Right cardiac atrium (tissue), 5 donors: ENCODE measurements at regions not wholly inside any gene's neighbourhood (a gene's known extent, or its start where the extent isn't known, plus 50 kb on each side); places are given as distances from the start of the nearest gene placed in this dataset.
"Not testable (repeated sequence)": the region's sequence is repeated elsewhere in the genome, so short reads cannot be mapped to it uniquely, and the experiment has no call there.

Source experiments
- ATAC-seq, 2 donors: fragments of 200-7000 bp; cut with Tn5 transposase; one replicate each; pipeline versions ENCODE4 v1.8.0 to v1.9.1; 2020; ENCODE audit warnings: moderate library complexity in 2 of 2, mild to moderate bottlenecking in 1 of 2
- DNase-seq, 3 donors: peaks; one replicate each; pipeline ENCODE4 v3.0.0-alpha.2; 2020
- H3K27ac ChIP-seq: one replicate; pipeline ENCODE4 v1.5.1; 2013; ENCODE audit warnings: mild to moderate bottlenecking, low read length, control low read depth, moderate library complexity
- H3K27me3 ChIP-seq: one replicate; pipeline ENCODE4 v1.6.1; 2013; ENCODE audit not compliant: control insufficient read depth, insufficient read depth
- H3K4me1 ChIP-seq: one replicate; pipeline ENCODE4 v1.6.1; 2013; ENCODE audit warnings: low read length; ENCODE audit not compliant: control insufficient read depth, insufficient read depth
- H3K4me3 ChIP-seq: one replicate; pipeline ENCODE4 v1.5.1; 2013; ENCODE audit warnings: low read length, control low read depth
- H3K9me3 ChIP-seq: one replicate; pipeline ENCODE4 v1.6.1; 2013; ENCODE audit warnings: low read length; ENCODE audit not compliant: control insufficient read depth
- WGBS: extraction: QIAGEN DNeasy Blood & Tissue Kit; methylation state at CpG from one replicate; pipeline ENCODE4 v1.1.7; 2013; 5-methylcytosine and 5-hydroxymethylcytosine counted together
- intact Hi-C, 4 donors: fragments of 100-400 bp; cut with DNase I; formaldehyde crosslinking; loops; one replicate each; pipeline versions ENCODE4 v1.11.0 to v1.14.0; 2022 to 2023
- donor health status: healthy with polysubstance abuse.
- donor health status: DM: no; HTN: yes; CAD: no.
- donor health status: DM: no; HTN: no; CAD: no.
- donor health status: DM: no; HTN: yes; CAD: no; lungs with severe emphysema.
- donor health status: DM: yes; HTN: yes; CAD: no.

DNA sequence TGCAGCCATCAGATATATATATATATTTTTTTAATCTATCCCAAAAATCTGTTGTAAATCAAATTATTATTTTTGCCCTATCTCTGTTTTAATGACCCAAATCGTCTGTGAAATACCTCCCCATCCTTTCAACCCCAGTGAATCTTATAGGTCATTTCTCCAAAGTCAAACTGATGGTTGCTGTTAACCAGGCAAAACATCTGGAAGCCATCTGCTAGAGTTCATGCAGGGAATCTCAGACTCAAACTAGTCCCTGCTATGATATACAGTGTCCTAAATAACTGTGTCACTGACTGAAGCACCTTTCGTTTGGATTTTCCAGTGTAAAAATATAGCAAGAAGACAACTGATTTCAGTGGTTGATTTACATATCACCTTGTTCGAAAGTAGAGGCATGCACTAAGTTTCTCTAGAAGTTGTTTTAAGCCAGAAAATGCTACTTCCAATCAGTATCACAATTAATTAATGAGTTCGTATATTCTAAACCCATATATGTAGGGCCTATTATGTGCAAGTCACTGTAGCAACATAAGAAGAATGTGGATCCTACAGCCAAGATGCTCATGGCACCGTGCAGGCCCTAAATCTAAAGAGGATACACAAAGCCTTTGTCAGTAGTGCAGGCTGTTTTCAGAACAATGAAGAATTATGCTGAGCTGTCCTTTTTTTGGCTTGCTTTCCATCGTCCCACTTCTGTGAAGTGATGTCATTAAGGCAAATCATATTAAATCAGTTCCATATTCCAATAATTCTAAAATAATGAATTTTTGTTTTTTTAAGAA, 566.0 kb downstream of the STK39 start:
- no peak for DNase-seq
- no peaks in the 10 kb centered on the region for H3K27me3 ChIP-seq
- WGBS = 58% methylated on average over 6 of the region's 6 CpGs
- H3K4me1 ChIP-seq = no peaks in the 10 kb centered on the region
- no peaks in the 10 kb centered on the region for H3K9me3 ChIP-seq
- intact Hi-C loops = no loop called here
- H3K27ac ChIP-seq = no peak overlapping the region
- no peak overlapping the region for H3K4me3 ChIP-seq
- no peak for ATAC-seq

GRCh38 chr2:167678158-167678557, 569.2 kb downstream of the STK39 start:
- DNase-seq (no peak), ATAC-seq (no peak)
- no peaks in the 10 kb centered on the region for H3K27me3 ChIP-seq
- H3K4me3 ChIP-seq = no peak overlapping the region
- H3K27ac ChIP-seq = no peak overlapping the region
- WGBS = 81% methylated on average over 3 of the region's 3 CpGs
- no peaks in the 10 kb centered on the region for H3K9me3 ChIP-seq
- H3K4me1 ChIP-seq = no peaks in the 10 kb centered on the region
- intact Hi-C loops = no loop called here

DNA sequence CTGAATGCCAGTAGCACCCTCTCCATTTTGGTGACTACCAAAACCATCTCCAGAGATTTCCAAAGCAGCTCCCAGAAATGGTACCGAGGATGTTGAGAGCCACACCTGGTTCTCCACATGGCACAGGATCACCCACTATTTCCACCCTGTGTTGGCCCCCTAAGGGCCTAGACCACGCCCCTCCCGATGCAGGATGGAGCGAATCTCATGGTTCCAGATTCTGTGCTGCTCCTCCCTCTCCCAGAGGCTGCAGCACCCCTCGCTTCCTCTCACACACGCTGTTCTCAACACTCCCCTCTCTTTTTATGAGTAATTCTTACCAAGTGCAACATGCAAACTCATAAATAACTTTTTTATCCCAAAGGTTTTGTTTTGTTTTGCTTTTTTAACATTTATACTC, 571.5 kb downstream of the STK39 start:
- no peak overlapping the region for H3K27ac ChIP-seq
- ATAC-seq (no peak), DNase-seq (no peak)
- H3K27me3 ChIP-seq = no peaks in the 10 kb centered on the region
- intact Hi-C loops = no loop called here
- H3K9me3 ChIP-seq = no peaks in the 10 kb centered on the region
- 77% methylated on average over 6 of the region's 6 CpGs for WGBS
- H3K4me3 ChIP-seq = no peak overlapping the region
- no peaks in the 10 kb centered on the region for H3K4me1 ChIP-seq

- 0% methylated on average over 1 of the region's 1 CpG for WGBS
- no peak for DNase-seq
- H3K4me3 ChIP-seq = no peak overlapping the region
Observed at GRCh38 chr2:167670588-167670987, 576.8 kb downstream of the STK39 start.

GRCh38 chr2:167653131-167653530, 594.3 kb downstream of the STK39 start:
- intact Hi-C loops = no loop called here
- H3K4me1 ChIP-seq = no peaks in the 10 kb centered on the region
- DNase-seq (no peak), ATAC-seq (no peak)
- no peaks in the 10 kb centered on the region for H3K9me3 ChIP-seq
- no peaks in the 10 kb centered on the region for H3K27me3 ChIP-seq
- no peak overlapping the region for H3K4me3 ChIP-seq
- 65% methylated on average over 4 of the region's 4 CpGs for WGBS
- H3K27ac ChIP-seq = no peak overlapping the region

More at GRCh38 chr2:167670588-167670987, 576.8 kb downstream of the STK39 start:
- ATAC-seq = no peak
- intact Hi-C loops = no loop called here
- no peak overlapping the region for H3K27ac ChIP-seq
- H3K27me3 ChIP-seq = no peaks in the 10 kb centered on the region
- H3K9me3 ChIP-seq = peaks cover 3% of the 10 kb centered on the region
- H3K4me1 ChIP-seq = no peaks in the 10 kb centered on the region

DNA sequence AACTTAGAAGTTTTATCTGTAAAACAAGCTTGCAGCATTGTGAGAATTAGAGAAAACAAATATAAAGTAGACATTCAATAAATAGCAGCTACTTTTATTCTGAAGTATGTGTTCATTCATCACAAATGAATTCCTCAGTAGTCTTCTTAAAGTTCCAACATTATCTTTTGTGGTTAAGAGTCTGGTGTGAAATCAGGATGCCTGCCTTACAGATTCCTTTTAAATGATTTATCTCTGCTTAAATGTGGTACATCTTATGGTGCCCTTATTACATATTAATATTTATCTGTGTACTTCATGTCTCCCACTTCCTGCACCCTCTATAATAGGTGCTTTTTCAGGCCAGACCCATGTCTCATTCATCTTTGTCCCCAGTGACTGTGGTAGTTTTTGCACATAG, 595.0 kb downstream of the STK39 start:
- no peaks in the 10 kb centered on the region for H3K27me3 ChIP-seq
- DNase-seq (no peak), ATAC-seq (no peak)
- intact Hi-C loops = no loop called here
- no peaks in the 10 kb centered on the region for H3K9me3 ChIP-seq
- no peak overlapping the region for H3K27ac ChIP-seq
- H3K4me1 ChIP-seq = no peaks in the 10 kb centered on the region
- no peak overlapping the region for H3K4me3 ChIP-seq

- Histone ChIP-seq H3K27ac (no peak overlapping the region), H3K4me3 (no peak overlapping the region), H3K27me3 (no peaks in the 10 kb centered on the region), H3K9me3 (no peaks in the 10 kb centered on the region), H3K4me1 (no peaks in the 10 kb centered on the region)
- DNase-seq (no peak), ATAC-seq (no peak)
- intact Hi-C loops = no loop called here
- WGBS = 55% methylated on average over 5 of the region's 5 CpGs
Observed at GRCh38 chr2:167651406-167652151, 595.8 kb downstream of the STK39 start.

DNA sequence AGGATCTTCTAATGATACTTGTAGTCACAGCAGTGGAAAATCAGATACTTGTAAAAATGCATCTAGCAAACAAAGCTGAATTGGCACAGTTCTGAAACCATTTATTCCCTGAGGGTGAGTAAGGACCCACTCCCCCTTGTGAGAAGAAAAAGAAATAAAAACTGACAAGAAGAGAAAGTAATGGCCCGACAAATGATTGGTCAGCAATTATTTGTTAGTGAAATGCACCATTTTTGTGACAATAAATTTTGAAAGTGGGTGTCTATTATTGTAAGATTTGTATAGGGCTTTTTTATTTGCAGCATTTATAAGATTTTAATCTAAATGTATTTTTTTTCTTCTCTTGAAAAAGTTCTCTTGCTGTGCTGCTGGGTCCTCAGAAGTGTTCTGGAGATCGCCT, 600.8 kb downstream of the STK39 start:
- 95% methylated on average over 2 of the region's 2 CpGs for WGBS
- H3K9me3 ChIP-seq = no peaks in the 10 kb centered on the region
- H3K4me1 ChIP-seq = no peaks in the 10 kb centered on the region
- no peak overlapping the region for H3K27ac ChIP-seq
- intact Hi-C loops = no loop called here
- H3K27me3 ChIP-seq = no peaks in the 10 kb centered on the region
- no peak overlapping the region for H3K4me3 ChIP-seq
- ATAC-seq (no peak), DNase-seq (no peak)

- ATAC-seq (no peak), DNase-seq (no peak)
- no peak overlapping the region for H3K4me3 ChIP-seq
- no peaks in the 10 kb centered on the region for H3K9me3 ChIP-seq
- intact Hi-C loops = no loop called here
- WGBS = 53% methylated on average over 1 of the region's 1 CpG
- H3K27me3 ChIP-seq = no peaks in the 10 kb centered on the region
- H3K4me1 ChIP-seq = no peaks in the 10 kb centered on the region
- no peak overlapping the region for H3K27ac ChIP-seq
Observed at GRCh38 chr2:167640096-167640495, 607.3 kb downstream of the STK39 start.

- DNase-seq (no peak), ATAC-seq (no peak)
- Histone ChIP-seq H3K9me3 (no peaks in the 10 kb centered on the region), H3K27ac (no peak overlapping the region), H3K4me1 (no peaks in the 10 kb centered on the region), H3K27me3 (no peaks in the 10 kb centered on the region), H3K4me3 (no peak overlapping the region)
- intact Hi-C loops = no loop called here
Observed at GRCh38 chr2:167637741-167638140, 609.7 kb downstream of the STK39 start.

- 83% methylated on average over 1 of the region's 1 CpG for WGBS
- DNase-seq, H3K4me3 ChIP-seq, intact Hi-C loops, H3K27me3 ChIP-seq, H3K9me3 ChIP-seq, H3K27ac ChIP-seq, ATAC-seq, H3K4me1 ChIP-seq: not testable (repeated sequence)
Observed at GRCh38 chr2:167632271-167632670, 615.1 kb downstream of the STK39 start.
